Parathyroid adenoma (tissue), 2 donors: ENCODE measurements at regions not wholly inside any gene's neighbourhood (a gene's known extent, or its start where the extent isn't known, plus 50 kb on each side); places are given as distances from the start of the nearest gene placed in this dataset.

Source experiments
- H2AFZ ChIP-seq: fragments of 300-600 bp; sonication (generic); one replicate; pipeline ENCODE4 v1.7.0; 2017; ENCODE audit warnings: antibody characterized with exemption, mild to moderate bottlenecking
- H3K27ac ChIP-seq: fragments of 300-600 bp; sonication (generic); one replicate; pipeline ENCODE4 v1.7.0; 2017
- H3K27me3 ChIP-seq: fragments of 300-600 bp; sonication (generic); one replicate; pipeline ENCODE4 v1.7.0; 2017; ENCODE audit warnings: low read length; ENCODE audit not compliant: control insufficient read depth, insufficient read depth
- H3K36me3 ChIP-seq: fragments of 300-600 bp; sonication (generic); one replicate; pipeline ENCODE4 v1.7.0; 2017; ENCODE audit warnings: low read length; ENCODE audit not compliant: control insufficient read depth, insufficient read depth
- H3K4me1 ChIP-seq: fragments of 300-600 bp; sonication (generic); one replicate; pipeline ENCODE4 v1.7.0; 2017; ENCODE audit warnings: control low read depth
- H3K4me2 ChIP-seq: fragments of 300-600 bp; sonication (generic); one replicate; pipeline ENCODE4 v1.7.0; 2017; ENCODE audit warnings: low read length
- H3K4me3 ChIP-seq: fragments of 300-600 bp; sonication (generic); one replicate; pipeline ENCODE4 v1.7.0; 2017; ENCODE audit warnings: low read depth, low read length
- H3K79me2 ChIP-seq: fragments of 300-600 bp; sonication (generic); one replicate; pipeline ENCODE4 v1.7.0; 2017; ENCODE audit warnings: control low read depth
- H3K9ac ChIP-seq: fragments of 300-600 bp; sonication (generic); one replicate; pipeline ENCODE4 v1.7.0; 2017; ENCODE audit warnings: mild to moderate bottlenecking
- H3K9me3 ChIP-seq: fragments of 300-600 bp; sonication (generic); one replicate; pipeline ENCODE4 v1.7.0; 2017; ENCODE audit warnings: low read length; ENCODE audit not compliant: control insufficient read depth
- TF ChIP-seq, protein P1 (sequence below): fragments of 300-600 bp; sonication (generic); IDR thresholded peaks from one replicate; pipeline ENCODE4 v1.7.0; 2017; ENCODE audit warnings: antibody characterized with exemption, mild to moderate bottlenecking
- donor health status: primary hyperparathyroidism.

DNA sequence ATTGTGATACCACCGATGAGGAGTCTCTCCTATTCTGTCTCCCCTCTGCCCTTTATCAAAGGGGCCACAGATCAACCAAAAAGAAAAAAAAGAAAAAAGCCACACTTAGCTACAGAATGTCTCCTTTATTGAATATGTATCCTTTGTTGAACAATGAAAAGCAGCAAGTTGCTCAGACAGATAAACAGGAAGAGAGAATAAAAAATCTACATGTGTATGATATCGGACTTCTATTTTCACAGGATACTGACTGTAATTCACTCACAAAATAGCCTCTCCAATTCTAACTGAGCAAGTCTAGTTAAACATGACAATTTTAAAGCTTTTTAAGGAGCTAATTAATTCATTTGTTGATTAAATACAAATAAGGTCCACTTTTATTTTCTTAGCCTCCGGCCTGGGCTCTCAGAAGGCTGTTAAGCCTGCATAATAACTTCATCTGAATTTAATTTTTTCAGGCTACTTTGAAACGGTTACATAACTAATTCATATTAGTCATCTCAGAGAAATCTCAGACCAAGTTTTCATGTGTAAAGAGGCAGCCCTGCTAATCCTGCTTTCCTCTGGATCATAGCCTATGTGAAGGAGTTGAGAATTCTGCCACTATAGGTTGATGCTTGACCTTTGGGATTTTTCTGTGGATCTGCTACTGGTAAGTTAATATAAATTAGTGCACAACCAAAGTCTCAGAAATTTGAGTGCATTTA, 304.1 kb upstream of the NR5A2 start:
- Histone ChIP-seq H3K27me3 (no peaks in the 10 kb centered on the region), H3K4me2 (no peak overlapping the region), H3K79me2 (no peaks in the 10 kb centered on the region), H3K36me3 (no peaks in the 10 kb centered on the region), H3K4me1 (no peaks in the 10 kb centered on the region), H3K27ac (no peak overlapping the region), H3K4me3 (no peak overlapping the region), H3K9ac (no peak overlapping the region), H3K9me3 (no peaks in the 10 kb centered on the region), H2AFZ (no peak overlapping the region)
- TF ChIP-seq, protein P1, sequence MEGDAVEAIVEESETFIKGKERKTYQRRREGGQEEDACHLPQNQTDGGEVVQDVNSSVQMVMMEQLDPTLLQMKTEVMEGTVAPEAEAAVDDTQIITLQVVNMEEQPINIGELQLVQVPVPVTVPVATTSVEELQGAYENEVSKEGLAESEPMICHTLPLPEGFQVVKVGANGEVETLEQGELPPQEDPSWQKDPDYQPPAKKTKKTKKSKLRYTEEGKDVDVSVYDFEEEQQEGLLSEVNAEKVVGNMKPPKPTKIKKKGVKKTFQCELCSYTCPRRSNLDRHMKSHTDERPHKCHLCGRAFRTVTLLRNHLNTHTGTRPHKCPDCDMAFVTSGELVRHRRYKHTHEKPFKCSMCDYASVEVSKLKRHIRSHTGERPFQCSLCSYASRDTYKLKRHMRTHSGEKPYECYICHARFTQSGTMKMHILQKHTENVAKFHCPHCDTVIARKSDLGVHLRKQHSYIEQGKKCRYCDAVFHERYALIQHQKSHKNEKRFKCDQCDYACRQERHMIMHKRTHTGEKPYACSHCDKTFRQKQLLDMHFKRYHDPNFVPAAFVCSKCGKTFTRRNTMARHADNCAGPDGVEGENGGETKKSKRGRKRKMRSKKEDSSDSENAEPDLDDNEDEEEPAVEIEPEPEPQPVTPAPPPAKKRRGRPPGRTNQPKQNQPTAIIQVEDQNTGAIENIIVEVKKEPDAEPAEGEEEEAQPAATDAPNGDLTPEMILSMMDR, result no peak

DNA sequence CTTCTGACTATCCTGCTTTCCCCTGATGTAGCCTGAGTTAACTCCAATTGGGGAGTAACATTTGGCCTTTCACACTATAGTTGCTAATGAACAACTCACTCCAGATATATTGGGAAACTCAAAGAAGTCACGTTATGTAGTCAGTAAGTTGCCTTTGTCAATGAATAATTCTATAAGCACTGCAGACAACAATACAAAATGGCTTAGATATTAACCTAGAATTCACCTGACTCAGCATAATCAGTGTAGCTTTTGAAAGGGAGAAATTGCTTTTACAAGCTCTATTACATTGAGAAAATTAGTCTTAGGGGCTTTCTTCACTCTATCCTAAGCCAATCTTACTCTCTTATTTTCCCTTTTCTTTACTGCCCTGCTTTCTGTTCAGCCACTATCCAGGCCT, 303.5 kb upstream of the NR5A2 start:
- Histone ChIP-seq H3K4me1 (no peaks in the 10 kb centered on the region), H3K36me3 (no peaks in the 10 kb centered on the region), H2AFZ (no peak overlapping the region), H3K4me2 (no peak overlapping the region), H3K79me2 (no peaks in the 10 kb centered on the region), H3K27ac (no peak overlapping the region), H3K27me3 (no peaks in the 10 kb centered on the region), H3K4me3 (no peak overlapping the region), H3K9ac (no peak overlapping the region), H3K9me3 (no peaks in the 10 kb centered on the region)
- TF ChIP-seq, protein P1, result no peak

DNA sequence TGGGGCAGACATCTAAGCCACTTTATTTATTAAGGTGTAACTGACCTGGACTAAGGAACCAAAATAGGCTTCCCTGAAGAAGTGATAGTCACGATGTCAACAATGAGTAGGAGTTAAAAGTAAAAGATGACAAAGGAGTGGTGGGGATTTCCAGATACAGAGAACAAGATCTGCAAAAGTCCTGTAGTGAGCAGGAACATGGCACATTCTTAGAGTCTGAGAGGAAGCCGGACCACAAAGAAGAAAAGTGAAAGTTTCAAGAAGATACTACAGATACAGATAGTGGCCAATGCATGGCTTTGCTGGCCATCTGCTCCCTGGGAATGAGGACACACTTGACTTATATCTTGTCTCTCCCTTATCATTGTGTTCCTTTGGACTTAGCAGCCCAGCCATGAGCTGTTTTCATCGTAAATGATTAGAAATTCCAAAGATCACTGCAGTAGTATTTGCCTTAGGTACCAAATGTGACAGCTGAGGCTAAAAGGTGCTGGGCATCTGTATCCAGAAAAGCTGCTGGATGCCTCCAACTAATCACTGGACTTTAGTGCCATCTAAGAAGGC, 302.4 kb upstream of the NR5A2 start:
- Histone ChIP-seq H3K9me3 (no peaks in the 10 kb centered on the region), H3K4me3 (no peak overlapping the region), H3K27ac (no peak overlapping the region), H2AFZ (no peak overlapping the region), H3K36me3 (no peaks in the 10 kb centered on the region), H3K9ac (no peak overlapping the region), H3K4me2 (no peak overlapping the region), H3K27me3 (no peaks in the 10 kb centered on the region), H3K4me1 (no peaks in the 10 kb centered on the region), H3K79me2 (no peaks in the 10 kb centered on the region)
- TF ChIP-seq, protein P1, result no peak

DNA sequence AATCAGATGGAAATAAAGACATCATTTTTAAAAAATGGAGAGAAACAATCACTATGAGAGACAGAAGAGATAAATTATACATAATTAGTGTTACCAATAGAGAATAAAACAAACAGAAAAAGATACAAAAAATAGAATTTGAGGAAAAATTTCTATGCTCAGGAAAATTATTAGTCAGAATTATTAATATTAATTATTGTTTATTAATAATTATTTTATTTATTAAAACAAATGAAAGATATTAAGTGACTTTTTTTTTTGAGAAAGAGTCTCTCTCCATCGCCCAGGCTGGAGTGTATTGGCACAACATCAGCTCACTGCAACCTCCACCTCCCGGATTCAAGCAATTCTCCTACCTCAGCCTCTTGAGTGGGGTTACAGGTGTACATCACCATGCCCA, 299.8 kb upstream of the NR5A2 start:
- no peak overlapping the region for H3K4me3 ChIP-seq
- no peak overlapping the region for H3K4me2 ChIP-seq
- H3K27me3 ChIP-seq, result no peaks in the 10 kb centered on the region
- TF ChIP-seq, protein P1, result no peak
- H2AFZ ChIP-seq, result no peak overlapping the region
- no peaks in the 10 kb centered on the region for H3K4me1 ChIP-seq
- no peaks in the 10 kb centered on the region for H3K36me3 ChIP-seq
- no peak overlapping the region for H3K27ac ChIP-seq
- H3K9ac ChIP-seq, result no peak overlapping the region
- no peaks in the 10 kb centered on the region for H3K9me3 ChIP-seq
- no peaks in the 10 kb centered on the region for H3K79me2 ChIP-seq

DNA sequence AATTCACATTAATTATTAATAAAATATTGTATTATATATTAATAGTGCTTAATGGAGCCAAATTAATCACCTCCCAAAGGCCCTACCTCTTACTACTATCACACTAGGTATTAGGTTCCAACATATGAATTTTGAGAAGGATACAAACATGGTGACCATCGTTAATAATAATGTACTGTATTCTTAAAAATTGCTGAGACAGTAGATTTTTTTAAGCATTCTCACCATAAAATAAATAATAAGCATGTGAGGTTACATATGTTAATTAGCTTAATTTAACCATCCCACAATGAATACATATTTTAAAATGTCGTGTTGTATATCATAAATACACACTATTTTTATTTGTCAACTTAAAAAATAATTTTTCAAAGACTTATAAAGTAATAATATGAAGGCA, 299.2 kb upstream of the NR5A2 start:
- Histone ChIP-seq H3K9ac (no peak overlapping the region), H3K27me3 (no peaks in the 10 kb centered on the region), H3K4me1 (no peaks in the 10 kb centered on the region), H3K79me2 (no peaks in the 10 kb centered on the region), H3K4me3 (no peak overlapping the region), H3K4me2 (no peak overlapping the region), H2AFZ (no peak overlapping the region), H3K36me3 (no peaks in the 10 kb centered on the region), H3K27ac (no peak overlapping the region), H3K9me3 (no peaks in the 10 kb centered on the region)
- TF ChIP-seq, protein P1, result no peak
